Activated CD4-positive, alpha-beta T cell treated with anti-CD3 and anti-CD28 coated beads, Interleukin-2, amount 10 ng/mL, durations not matched to agents 7 days and 5 days (primary cell): ENCODE measurements at regions not wholly inside any gene's neighbourhood (a gene's known extent, or its start where the extent isn't known, plus 50 kb on each side); places are given as distances from the start of the nearest gene placed in this dataset.
"Not testable (repeated sequence)": the region's sequence is repeated elsewhere in the genome, so short reads cannot be mapped to it uniquely, and the experiment has no call there.

Experiments used
- CTCF ChIA-PET: fragments of 350-600 bp; sonication (Branson Sonifier 250); formaldehyde crosslinking; loops from one replicate; lab custom pipeline; 2021; ENCODE audit warnings: antibody characterized with exemption; lab: Charles Lee
- POLR2A ChIA-PET: fragments of 350-600 bp; sonication (Branson Sonifier 250); formaldehyde crosslinking; loops from one replicate; lab custom pipeline; 2021; ENCODE audit warnings: antibody characterized with exemption; lab: Charles Lee
- DNase-seq: peaks from one replicate; pipeline ENCODE4 v3.0.0-alpha.2; 2020
- H3K27ac Mint-ChIP-seq: one replicate; pipeline ENCODE4 v1.8.0; 2021; ENCODE audit warnings: mild to moderate bottlenecking, moderate library complexity, mixed read lengths
- H3K27me3 Mint-ChIP-seq: one replicate; pipeline ENCODE4 v1.8.0; 2021; ENCODE audit warnings: mixed read lengths
- H3K36me3 Mint-ChIP-seq: one replicate; pipeline ENCODE4 v1.8.0; 2021; ENCODE audit warnings: low read depth, mixed read lengths
- H3K4me1 Mint-ChIP-seq: one replicate; pipeline ENCODE4 v1.8.0; 2021; ENCODE audit warnings: mixed read lengths
- H3K4me3 Mint-ChIP-seq: one replicate; pipeline ENCODE4 v1.8.0; 2021; ENCODE audit warnings: mild to moderate bottlenecking, moderate library complexity, mixed read lengths
- H3K9me3 Mint-ChIP-seq: one replicate; pipeline ENCODE4 v1.8.0; 2021; ENCODE audit warnings: mixed read lengths

- POLR2A ChIA-PET, H3K27me3 Mint-ChIP-seq, H3K9me3 Mint-ChIP-seq, H3K36me3 Mint-ChIP-seq: not testable (repeated sequence)
- H3K4me1 Mint-ChIP-seq: peaks cover 16% of the 10 kb centered on the region
- H3K27ac Mint-ChIP-seq: peak overlapping the region; percentile 92
- CTCF ChIA-PET: interaction anchor here (0.6 kb wide), 1 partner anchor 658 kb away, joined by 4 read pairs; no protein-coding TSS in a partner anchor
- H3K4me3 Mint-ChIP-seq: peak overlapping the region; percentile 78
- peak; percentile 59 for DNase-seq
These were observed 291.4 kb upstream of the PRSS16 start for GRCh38 chr6:26956078-26956600.

GRCh38 chr6:26956601-26957184, 290.8 kb upstream of the PRSS16 start:
- H3K27me3 Mint-ChIP-seq, CTCF ChIA-PET, POLR2A ChIA-PET, H3K36me3 Mint-ChIP-seq, H3K9me3 Mint-ChIP-seq: not testable (repeated sequence)
- peak; percentile 80 for DNase-seq
- peak overlapping the region; percentile 80 for H3K4me3 Mint-ChIP-seq
- H3K27ac Mint-ChIP-seq: peak overlapping the region; percentile 90
- H3K4me1 Mint-ChIP-seq: peaks cover 16% of the 10 kb centered on the region

GRCh38 chr6:26957399-26958127, 289.9 kb upstream of the PRSS16 start:
- not testable (repeated sequence) for DNase-seq

GRCh38 chr6:26961236-26961635, 286.3 kb upstream of the PRSS16 start:
- H3K9me3 Mint-ChIP-seq, POLR2A ChIA-PET, H3K4me3 Mint-ChIP-seq, H3K27ac Mint-ChIP-seq, H3K4me1 Mint-ChIP-seq, H3K27me3 Mint-ChIP-seq, DNase-seq, H3K36me3 Mint-ChIP-seq, CTCF ChIA-PET: not testable (repeated sequence)

More at GRCh38 chr6:26957399-26958127, 289.9 kb upstream of the PRSS16 start:
- peak overlapping the region; percentile 80 for H3K4me3 Mint-ChIP-seq
- H3K36me3 Mint-ChIP-seq, POLR2A ChIA-PET, CTCF ChIA-PET, H3K9me3 Mint-ChIP-seq, H3K27me3 Mint-ChIP-seq: not testable (repeated sequence)
- H3K4me1 Mint-ChIP-seq: peaks cover 16% of the 10 kb centered on the region
- H3K27ac Mint-ChIP-seq: peak overlapping the region; percentile 90

- Mint-ChIP-seq H3K4me3 (no peak overlapping the region), H3K27me3 (peaks cover 7% of the 10 kb centered on the region), H3K9me3 (no peaks in the 10 kb centered on the region), H3K27ac (no peak overlapping the region), H3K36me3 (no peaks in the 10 kb centered on the region), H3K4me1 (no peaks in the 10 kb centered on the region)
- no peak for DNase-seq
- ChIA-PET POLR2A (no interaction called here), CTCF (no interaction called here)
These were observed 245.1 kb upstream of the PRSS16 start for GRCh38 chr6:27002447-27002846.

- ChIA-PET POLR2A (no interaction called here), CTCF (no interaction called here)
- Mint-ChIP-seq H3K9me3 (peaks cover 6% of the 10 kb centered on the region), H3K4me1 (no peaks in the 10 kb centered on the region), H3K27me3 (peaks cover 12% of the 10 kb centered on the region), H3K36me3 (no peaks in the 10 kb centered on the region), H3K27ac (no peak overlapping the region), H3K4me3 (no peak overlapping the region)
- no peak for DNase-seq
These were observed 240.5 kb upstream of the PRSS16 start for GRCh38 chr6:27007020-27007419.

- CTCF ChIA-PET: interaction anchor here (0.6 to 0.7 kb wide), 2 partner anchors 342 to 1066 kb away, joined by 3 to 4 read pairs; no protein-coding TSS in a partner anchor
- POLR2A ChIA-PET, H3K36me3 Mint-ChIP-seq, H3K9me3 Mint-ChIP-seq, H3K4me3 Mint-ChIP-seq, H3K27ac Mint-ChIP-seq, DNase-seq, H3K4me1 Mint-ChIP-seq: not testable (repeated sequence)
- peaks cover 12% of the 10 kb centered on the region for H3K27me3 Mint-ChIP-seq
These were observed 238.9 kb upstream of the PRSS16 start for GRCh38 chr6:27008613-27009012.

- H3K27me3 Mint-ChIP-seq: peaks cover 12% of the 10 kb centered on the region
- DNase-seq, H3K4me1 Mint-ChIP-seq, POLR2A ChIA-PET, H3K27ac Mint-ChIP-seq, CTCF ChIA-PET, H3K4me3 Mint-ChIP-seq, H3K36me3 Mint-ChIP-seq: not testable (repeated sequence)
- H3K9me3 Mint-ChIP-seq: peaks cover 16% of the 10 kb centered on the region
These were observed 233.4 kb upstream of the PRSS16 start for GRCh38 chr6:27014053-27014452.

GRCh38 chr6:27016689-27017088, 230.8 kb upstream of the PRSS16 start:
- H3K4me1 Mint-ChIP-seq: peaks cover 6% of the 10 kb centered on the region
- H3K4me3 Mint-ChIP-seq: no peak overlapping the region
- ChIA-PET CTCF (no interaction called here), POLR2A (no interaction called here)
- H3K9me3 Mint-ChIP-seq: peaks cover 14% of the 10 kb centered on the region
- H3K27ac Mint-ChIP-seq: no peak overlapping the region
- DNase-seq: no peak
- no peaks in the 10 kb centered on the region for H3K36me3 Mint-ChIP-seq
- H3K27me3 Mint-ChIP-seq: peaks cover 20% of the 10 kb centered on the region

- H3K9me3 Mint-ChIP-seq: peaks cover 14% of the 10 kb centered on the region
- DNase-seq, H3K4me1 Mint-ChIP-seq, H3K36me3 Mint-ChIP-seq, H3K27ac Mint-ChIP-seq, H3K4me3 Mint-ChIP-seq, POLR2A ChIA-PET, CTCF ChIA-PET: not testable (repeated sequence)
- H3K27me3 Mint-ChIP-seq: peaks cover 31% of the 10 kb centered on the region
These were observed 229.1 kb upstream of the PRSS16 start for GRCh38 chr6:27018401-27018800.

GRCh38 chr6:27019651-27020552, 227.6 kb upstream of the PRSS16 start:
- peak; percentile 26 for DNase-seq
- H3K27ac Mint-ChIP-seq: no peak overlapping the region
- ChIA-PET POLR2A (no interaction called here), CTCF (interaction anchor here (0.9 kb wide), 1 partner anchor 24 kb away, joined by 3 read pairs; no protein-coding TSS in a partner anchor)
- H3K4me1 Mint-ChIP-seq: peaks cover 6% of the 10 kb centered on the region
- H3K4me3 Mint-ChIP-seq: peak overlapping the region; percentile 61
- H3K27me3 Mint-ChIP-seq: peaks cover 41% of the 10 kb centered on the region
- peaks cover 10% of the 10 kb centered on the region for H3K9me3 Mint-ChIP-seq
- no peaks in the 10 kb centered on the region for H3K36me3 Mint-ChIP-seq

GRCh38 chr6:27020553-27020880, 227.0 kb upstream of the PRSS16 start:
- CTCF ChIA-PET: interaction anchor here (0.9 kb wide), 1 partner anchor 23 kb away, joined by 3 read pairs; no protein-coding TSS in a partner anchor
- H3K27ac Mint-ChIP-seq: no peak overlapping the region

More at GRCh38 chr6:27020553-27020880, 227.0 kb upstream of the PRSS16 start:
- Mint-ChIP-seq H3K9me3 (peaks cover 10% of the 10 kb centered on the region), H3K27me3 (peaks cover 44% of the 10 kb centered on the region), H3K4me3 (peak overlapping the region; percentile 61), H3K4me1 (peaks cover 6% of the 10 kb centered on the region), H3K36me3 (no peaks in the 10 kb centered on the region)
- DNase-seq: no peak
- POLR2A ChIA-PET: no interaction called here
